HEK293T (cell line): ENCODE measurements at regions not wholly inside any gene's neighbourhood (a gene's known extent, or its start where the extent isn't known, plus 50 kb on each side); places are given as distances from the start of the nearest gene placed in this dataset.

Experiments
- CTCF ChIA-PET: fragments of 350-600 bp; formaldehyde crosslinking; extraction: SDS; loops from one replicate; lab custom pipeline; 2021; ENCODE audit warnings: antibody characterized with exemption, inconsistent platforms; lab: Yijun Ruan, JAX
- POLR2A ChIA-PET: fragments of 350-600 bp; formaldehyde crosslinking; extraction: SDS; loops from one replicate; lab custom pipeline; 2020; ENCODE audit warnings: antibody characterized with exemption, inconsistent platforms; lab: Yijun Ruan, JAX
- DNase-seq: peaks from one replicate; pipeline ENCODE4 v3.0.0; 2012; ENCODE audit warnings: mixed read lengths; ENCODE audit errors: extremely low spot score
- ARNT ChIP-seq: fragments of 450-650 bp; IDR thresholded peaks from 2 replicates; pipeline ENCODE4 v1.6.1; 2017; ENCODE audit warnings: mild to moderate bottlenecking
- BHLHE40 ChIP-seq: fragments of 450-650 bp; IDR thresholded peaks from 2 replicates; pipeline ENCODE4 v1.6.1; 2016; ENCODE audit warnings: mild to moderate bottlenecking, moderate library complexity, borderline replicate concordance
- CTBP1 ChIP-seq: fragments of 450-650 bp; IDR thresholded peaks from 2 replicates; pipeline ENCODE4 v1.6.1; 2016; ENCODE audit warnings: borderline replicate concordance
- ELF4 ChIP-seq: fragments of 450-650 bp; IDR thresholded peaks from 2 replicates; pipeline ENCODE4 v1.6.1; 2017; ENCODE audit warnings: antibody characterized with exemption
- FOXA1 ChIP-seq: fragments of 450-650 bp; IDR thresholded peaks from 2 replicates; pipeline ENCODE4 v1.6.1; 2016; ENCODE audit warnings: mild to moderate bottlenecking
- FOXK2 ChIP-seq: fragments of 450-650 bp; IDR thresholded peaks from 2 replicates; pipeline ENCODE4 v1.6.1; 2016; ENCODE audit warnings: mild to moderate bottlenecking
- FOXM1 ChIP-seq: fragments of 450-650 bp; IDR thresholded peaks from 2 replicates; pipeline ENCODE4 v1.6.1; 2017; ENCODE audit warnings: mild to moderate bottlenecking, borderline replicate concordance
- HDGF ChIP-seq: fragments of 450-650 bp; IDR thresholded peaks from 2 replicates; pipeline ENCODE4 v1.6.1; 2017; ENCODE audit warnings: antibody characterized with exemption, borderline replicate concordance
- L3MBTL2 ChIP-seq: fragments of 450-650 bp; conservative IDR thresholded peaks from 2 replicates; pipeline ENCODE4 v1.6.1; 2016; ENCODE audit warnings: mild to moderate bottlenecking
- LEF1 ChIP-seq: fragments of 450-650 bp; IDR thresholded peaks from 2 replicates; pipeline ENCODE4 v1.6.1; 2017; ENCODE audit warnings: mild to moderate bottlenecking, borderline replicate concordance
- NFRKB ChIP-seq: fragments of 450-650 bp; IDR thresholded peaks from 2 replicates; pipeline ENCODE4 v1.6.1; 2016; ENCODE audit warnings: mild to moderate bottlenecking, moderate library complexity
- SP1 ChIP-seq: fragments of 450-650 bp; IDR thresholded peaks from 2 replicates; pipeline ENCODE4 v1.6.1; 2017
- SUZ12 ChIP-seq: fragments of 450-650 bp; IDR thresholded peaks from 2 replicates; pipeline ENCODE4 v1.6.1; 2016; ENCODE audit warnings: mild to moderate bottlenecking
- TARDBP ChIP-seq: fragments of 450-650 bp; IDR thresholded peaks from 2 replicates; pipeline ENCODE4 v1.6.1; 2016
- ZNF384 ChIP-seq: fragments of 450-650 bp; IDR thresholded peaks from 2 replicates; pipeline ENCODE4 v1.6.1; 2016
- TF ChIP-seq, protein P1 (sequence below): fragments of 450-650 bp; IDR thresholded peaks from 2 replicates; pipeline ENCODE4 v1.6.1; 2016

DNA sequence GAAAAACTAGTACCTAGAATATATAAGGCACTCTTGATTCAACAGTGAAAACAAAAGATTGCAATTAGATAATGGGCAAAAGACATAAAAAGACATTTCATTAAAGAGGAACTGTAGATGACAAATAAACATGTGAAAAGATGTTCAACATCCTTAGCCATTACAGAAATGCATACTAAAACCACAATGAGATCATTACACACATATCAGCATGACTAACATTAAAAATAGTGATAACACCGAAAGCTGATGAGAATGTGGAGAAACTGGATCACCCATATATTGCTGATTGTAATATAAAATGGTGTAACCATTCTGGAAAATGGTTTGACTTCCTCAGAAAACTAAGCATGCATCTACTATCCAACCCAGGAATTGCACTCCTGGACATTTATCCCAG, 340.3 kb downstream of the SEC16B start:
- ChIA-PET CTCF (no interaction called here), POLR2A (no interaction called here)
- TF ChIP-seq FOXK2 = no peak
- TF ChIP-seq TARDBP = no peak
- no peak for TF ChIP-seq HDGF
- TF ChIP-seq BHLHE40 = no peak
- TF ChIP-seq, protein P1, sequence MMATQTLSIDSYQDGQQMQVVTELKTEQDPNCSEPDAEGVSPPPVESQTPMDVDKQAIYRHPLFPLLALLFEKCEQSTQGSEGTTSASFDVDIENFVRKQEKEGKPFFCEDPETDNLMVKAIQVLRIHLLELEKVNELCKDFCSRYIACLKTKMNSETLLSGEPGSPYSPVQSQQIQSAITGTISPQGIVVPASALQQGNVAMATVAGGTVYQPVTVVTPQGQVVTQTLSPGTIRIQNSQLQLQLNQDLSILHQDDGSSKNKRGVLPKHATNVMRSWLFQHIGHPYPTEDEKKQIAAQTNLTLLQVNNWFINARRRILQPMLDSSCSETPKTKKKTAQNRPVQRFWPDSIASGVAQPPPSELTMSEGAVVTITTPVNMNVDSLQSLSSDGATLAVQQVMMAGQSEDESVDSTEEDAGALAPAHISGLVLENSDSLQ = no peak
- no peak for TF ChIP-seq SP1
- no peak for TF ChIP-seq L3MBTL2
- no peak for TF ChIP-seq LEF1
- TF ChIP-seq FOXA1 = no peak
- no peak for TF ChIP-seq NFRKB
- no peak for TF ChIP-seq CTBP1
- TF ChIP-seq SUZ12 = no peak
- no peak for TF ChIP-seq ARNT
- TF ChIP-seq ZNF384 = no peak
- TF ChIP-seq FOXM1 = no peak
- no peak for TF ChIP-seq ELF4
- no peak for DNase-seq

DNA sequence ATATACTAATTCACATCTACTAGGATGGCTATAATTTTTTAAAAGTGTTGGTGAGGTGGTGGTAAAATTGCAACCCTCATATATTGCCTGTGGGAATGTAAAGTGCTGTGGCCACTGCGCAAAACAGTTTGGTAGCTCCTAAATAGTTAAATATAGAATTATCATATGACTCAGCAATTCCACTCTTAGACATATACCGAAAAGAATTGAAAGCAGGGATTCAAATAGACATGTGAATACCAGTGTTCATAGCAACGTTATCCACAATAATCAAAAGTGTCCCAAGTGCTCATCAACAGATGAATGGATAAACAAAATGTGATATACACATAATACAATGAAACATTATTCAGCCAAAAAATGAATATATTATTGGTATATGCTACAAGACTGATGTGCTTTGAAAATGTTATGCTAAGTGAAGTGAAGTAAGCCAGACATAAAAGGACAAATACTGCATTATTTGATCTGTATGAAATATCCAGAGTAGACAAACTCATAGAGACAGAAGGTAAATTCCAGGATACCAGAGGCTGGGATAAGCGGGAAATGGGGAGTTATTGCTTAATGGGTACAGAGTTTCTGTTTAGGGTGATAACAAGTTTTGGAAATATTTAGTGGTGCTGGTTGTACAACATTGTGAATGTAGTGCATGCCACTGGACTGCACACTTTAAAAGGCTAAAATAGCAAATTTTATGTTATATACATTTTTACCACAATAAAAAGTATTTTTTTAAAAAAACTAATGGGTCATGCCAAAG, 342.5 kb downstream of the SEC16B start:
- ChIA-PET POLR2A (no interaction called here), CTCF (interaction anchor here (0.7 kb wide), 1 partner anchor 237 kb away, joined by 4 read pairs; no protein-coding TSS in a partner anchor)
- TF ChIP-seq FOXM1 = no peak
- no peak for TF ChIP-seq HDGF
- no peak for TF ChIP-seq L3MBTL2
- no peak for TF ChIP-seq FOXK2
- TF ChIP-seq CTBP1 = no peak
- TF ChIP-seq, protein P1 = no peak
- TF ChIP-seq FOXA1 = no peak
- no peak for TF ChIP-seq TARDBP
- no peak for TF ChIP-seq ELF4
- DNase-seq = no peak

DNA sequence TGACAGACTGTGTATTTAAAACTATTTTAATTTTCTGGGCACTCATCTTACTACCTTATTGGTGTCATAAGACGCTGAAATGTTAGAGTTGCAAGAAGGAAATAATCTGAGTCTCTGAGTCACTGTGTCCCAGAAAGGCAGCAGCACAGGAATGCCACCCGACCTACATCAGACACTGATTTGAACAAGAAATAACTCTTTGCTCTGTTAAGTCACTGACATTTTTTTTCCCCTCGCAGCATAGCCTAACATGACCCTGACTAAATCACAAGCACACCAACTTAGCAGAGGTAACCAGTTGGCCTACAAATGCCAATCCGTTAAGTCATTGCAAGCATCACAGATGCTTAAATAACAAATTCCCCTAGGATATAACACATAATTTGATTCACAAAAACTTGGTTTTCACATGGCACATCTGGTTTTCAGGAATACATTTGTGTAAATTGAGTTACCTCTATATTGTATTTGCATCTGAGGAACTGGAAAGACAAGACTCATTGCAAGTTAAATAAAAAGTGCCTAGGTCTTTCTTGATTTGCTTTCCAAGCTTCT, 349.1 kb downstream of the SEC16B start:
- no peak for DNase-seq
- POLR2A ChIA-PET = no interaction called here
- CTCF ChIA-PET = no interaction called here
- TF ChIP-seq CTBP1 (no peak), FOXK2 (no peak), L3MBTL2 (no peak), NFRKB (no peak), ARNT (no peak), FOXM1 (no peak), SUZ12 (no peak), ZNF384 (no peak), BHLHE40 (no peak), TARDBP (no peak)
- TF ChIP-seq, protein P1 = no peak

DNA sequence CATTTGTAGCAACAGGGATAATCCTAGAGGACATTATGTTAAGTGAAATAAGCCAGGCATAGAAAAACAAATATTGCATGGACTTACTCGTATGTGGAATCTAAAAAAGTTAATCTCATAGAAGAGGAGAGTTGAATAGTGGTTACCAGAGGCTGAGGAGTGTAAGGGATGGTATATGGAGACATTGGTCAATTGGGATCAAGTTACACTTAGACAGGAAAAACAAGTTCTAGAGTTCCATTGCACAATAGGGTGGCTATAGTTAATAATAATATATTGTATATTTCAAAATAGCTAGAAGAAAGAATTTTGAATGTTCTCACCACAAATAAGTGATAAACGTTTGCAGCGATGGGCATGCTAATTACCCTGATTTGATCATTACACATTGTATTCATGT, 354.6 kb downstream of the SEC16B start:
- TF ChIP-seq TARDBP (no peak), L3MBTL2 (no peak), SUZ12 (no peak), ARNT (no peak), LEF1 (no peak), NFRKB (no peak), CTBP1 (no peak), FOXM1 (no peak), BHLHE40 (no peak), ELF4 (no peak), ZNF384 (no peak), SP1 (no peak), FOXK2 (no peak), HDGF (no peak), FOXA1 (no peak)
- TF ChIP-seq, protein P1 = no peak
- DNase-seq = no peak
- POLR2A ChIA-PET = no interaction called here
- CTCF ChIA-PET = no interaction called here

DNA sequence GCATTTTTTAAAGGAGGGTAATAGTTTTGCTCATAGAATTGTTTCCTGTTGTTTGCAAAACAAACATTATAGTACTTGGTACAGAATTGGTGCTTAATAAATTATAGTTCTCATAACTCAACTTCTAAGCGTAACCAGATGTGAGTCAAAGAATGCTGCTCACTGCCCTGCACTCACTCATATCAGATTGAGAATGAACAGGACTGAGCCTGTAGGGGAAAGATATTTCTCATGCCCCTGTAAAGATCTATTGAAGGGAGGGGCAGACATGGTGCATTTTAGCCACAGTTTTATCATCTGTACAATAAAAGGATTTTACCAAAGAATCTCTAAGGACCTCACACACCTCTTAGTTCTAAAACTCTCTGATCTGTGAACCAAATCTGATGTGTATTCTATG, 358.5 kb downstream of the SEC16B start:
- CTCF ChIA-PET = no interaction called here
- TF ChIP-seq HDGF = no peak
- TF ChIP-seq ZNF384 = no peak
- TF ChIP-seq L3MBTL2 = no peak
- no peak for TF ChIP-seq TARDBP
- TF ChIP-seq SUZ12 = no peak
- TF ChIP-seq NFRKB = no peak
- TF ChIP-seq BHLHE40 = no peak
- no peak for TF ChIP-seq FOXK2
- TF ChIP-seq, protein P1 = no peak
- TF ChIP-seq LEF1 = no peak
- TF ChIP-seq FOXM1 = no peak
- TF ChIP-seq CTBP1 = no peak
- no peak for TF ChIP-seq ARNT
- no peak for DNase-seq
- POLR2A ChIA-PET = no interaction called here
